ENCODE measurements at regions not wholly inside any gene's neighbourhood (a gene's known extent, or its start where the extent isn't known, plus 50 kb on each side); places are given as distances from the start of the nearest gene placed in this dataset.

- Histone ChIP-seq H3K27me3 (no peaks in the 10 kb centered on the region), H3K4me1 (no peaks in the 10 kb centered on the region), H3K9ac (ENCODE audit: low read depth in 2 of 2, low read length in 2 of 2) (no peak overlapping the region), H3K27ac (no peak overlapping the region), H3K36me3 (no peaks in the 10 kb centered on the region), H3K9me3 (no peaks in the 10 kb centered on the region), H3K4me3 (no peak overlapping the region)
- intact Hi-C loops (cut with DNase I): no loop called here
- DNase-seq: no peak
- no peak for TF ChIP-seq CTCF (IDR thresholded peaks at IDR 0.05)
These were observed 98.0 kb upstream of the RTL1 start for GRCh38 chr14:101001311-101002069.

GRCh38 chr14:101002738-101003137 lies 99.2 kb upstream of the RTL1 start:
- TF ChIP-seq CTCF (IDR thresholded peaks at IDR 0.05): no peak
- Histone ChIP-seq H3K27ac (no peak overlapping the region), H3K4me3 (no peak overlapping the region), H3K9me3 (no peaks in the 10 kb centered on the region), H3K9ac (ENCODE audit: low read depth in 2 of 2, low read length in 2 of 2) (no peak overlapping the region), H3K27me3 (no peaks in the 10 kb centered on the region), H3K4me1 (no peaks in the 10 kb centered on the region), H3K36me3 (no peaks in the 10 kb centered on the region)
- intact Hi-C loops (cut with DNase I): no loop called here
- DNase-seq: no peak

GRCh38 chr14:101004176-101004575 lies 100.7 kb upstream of the RTL1 start:
- no peak for DNase-seq
- no peak for TF ChIP-seq CTCF (IDR thresholded peaks at IDR 0.05)
- Histone ChIP-seq H3K4me1 (no peaks in the 10 kb centered on the region), H3K9ac (ENCODE audit: low read depth in 2 of 2, low read length in 2 of 2) (no peak overlapping the region), H3K36me3 (no peaks in the 10 kb centered on the region), H3K27ac (no peak overlapping the region), H3K9me3 (no peaks in the 10 kb centered on the region), H3K4me3 (no peak overlapping the region), H3K27me3 (no peaks in the 10 kb centered on the region)
- intact Hi-C loops (cut with DNase I): no loop called here

GRCh38 chr14:101004954-101005353 lies 101.4 kb upstream of the RTL1 start:
- DNase-seq: no peak
- Histone ChIP-seq H3K36me3 (no peaks in the 10 kb centered on the region), H3K9me3 (no peaks in the 10 kb centered on the region), H3K4me1 (no peaks in the 10 kb centered on the region), H3K9ac (ENCODE audit: low read depth in 2 of 2, low read length in 2 of 2) (no peak overlapping the region), H3K27ac (no peak overlapping the region), H3K27me3 (no peaks in the 10 kb centered on the region), H3K4me3 (no peak overlapping the region)
- no peak for TF ChIP-seq CTCF (IDR thresholded peaks at IDR 0.05)
- intact Hi-C loops (cut with DNase I): no loop called here

GRCh38 chr14:101005447-101005846 lies 101.9 kb upstream of the RTL1 start:
- no peaks in the 10 kb centered on the region for H3K36me3 ChIP-seq
- H3K4me3 ChIP-seq: no peak overlapping the region
- intact Hi-C loops (cut with DNase I): no loop called here
- H3K9ac ChIP-seq (ENCODE audit: low read depth in 2 of 2, low read length in 2 of 2): no peak overlapping the region
- H3K27me3 ChIP-seq: no peaks in the 10 kb centered on the region
- no peaks in the 10 kb centered on the region for H3K9me3 ChIP-seq
- TF ChIP-seq CTCF (IDR thresholded peaks at IDR 0.05): no peak
- no peak for DNase-seq
- no peaks in the 10 kb centered on the region for H3K4me1 ChIP-seq
- no peak overlapping the region for H3K27ac ChIP-seq

All from colonic mucosa (tissue), 4 donors.